Breast epithelium (tissue), 3 donors: ENCODE measurements at regions not wholly inside any gene's neighbourhood (a gene's known extent, or its start where the extent isn't known, plus 50 kb on each side); places are given as distances from the start of the nearest gene placed in this dataset.

Experiments
- POLR2A ChIP-seq: fragments of 450-650 bp; IDR thresholded peaks from one replicate; pipeline ENCODE4 v1.6.1; 2016; ENCODE audit warnings: antibody characterized with exemption, mild to moderate bottlenecking, moderate library complexity
- POLR2AphosphoS5 ChIP-seq, 3 donors: sonication (generic); formaldehyde crosslinking; IDR thresholded peaks; one replicate each; pipeline ENCODE4 v1.6.1; 2017; ENCODE audit warnings: antibody characterized with exemption in 3 of 3
- TF ChIP-seq, protein P1 (sequence below), 3 donors: fragments of 450-650 bp; IDR thresholded peaks; one replicate each; pipeline ENCODE4 v1.5.1; 2016 to 2017; ENCODE audit warnings: antibody characterized with exemption in 3 of 3, mild to moderate bottlenecking in 3 of 3, moderate library complexity in 3 of 3

DNA sequence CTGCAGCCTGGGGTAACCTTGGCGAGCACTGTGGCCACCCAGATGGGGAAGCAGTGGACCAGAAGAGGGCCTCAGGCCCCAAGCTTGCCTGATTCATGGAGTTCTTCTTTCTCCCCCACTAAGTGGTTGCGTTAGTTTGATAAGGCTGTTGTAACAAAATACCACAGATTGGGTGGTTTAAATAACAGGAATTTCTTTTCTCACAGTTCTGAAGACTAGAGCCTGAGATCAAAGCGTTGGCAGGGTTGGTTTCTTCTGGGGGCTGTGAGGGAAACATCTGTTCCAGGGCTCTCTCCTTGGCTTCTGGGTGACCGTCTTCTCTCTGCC lies 105.7 kb upstream of the GATB start:
- TF ChIP-seq, protein P1, sequence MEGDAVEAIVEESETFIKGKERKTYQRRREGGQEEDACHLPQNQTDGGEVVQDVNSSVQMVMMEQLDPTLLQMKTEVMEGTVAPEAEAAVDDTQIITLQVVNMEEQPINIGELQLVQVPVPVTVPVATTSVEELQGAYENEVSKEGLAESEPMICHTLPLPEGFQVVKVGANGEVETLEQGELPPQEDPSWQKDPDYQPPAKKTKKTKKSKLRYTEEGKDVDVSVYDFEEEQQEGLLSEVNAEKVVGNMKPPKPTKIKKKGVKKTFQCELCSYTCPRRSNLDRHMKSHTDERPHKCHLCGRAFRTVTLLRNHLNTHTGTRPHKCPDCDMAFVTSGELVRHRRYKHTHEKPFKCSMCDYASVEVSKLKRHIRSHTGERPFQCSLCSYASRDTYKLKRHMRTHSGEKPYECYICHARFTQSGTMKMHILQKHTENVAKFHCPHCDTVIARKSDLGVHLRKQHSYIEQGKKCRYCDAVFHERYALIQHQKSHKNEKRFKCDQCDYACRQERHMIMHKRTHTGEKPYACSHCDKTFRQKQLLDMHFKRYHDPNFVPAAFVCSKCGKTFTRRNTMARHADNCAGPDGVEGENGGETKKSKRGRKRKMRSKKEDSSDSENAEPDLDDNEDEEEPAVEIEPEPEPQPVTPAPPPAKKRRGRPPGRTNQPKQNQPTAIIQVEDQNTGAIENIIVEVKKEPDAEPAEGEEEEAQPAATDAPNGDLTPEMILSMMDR (IDR thresholded peaks at IDR 0.05) = no peak
- TF ChIP-seq POLR2A (no peak), POLR2AphosphoS5 (IDR thresholded peaks at IDR 0.05) (no peak)
